ENCODE measurements at regions not wholly inside any gene's neighbourhood (a gene's known extent, or its start where the extent isn't known, plus 50 kb on each side); places are given as distances from the start of the nearest gene placed in this dataset.

DNA sequence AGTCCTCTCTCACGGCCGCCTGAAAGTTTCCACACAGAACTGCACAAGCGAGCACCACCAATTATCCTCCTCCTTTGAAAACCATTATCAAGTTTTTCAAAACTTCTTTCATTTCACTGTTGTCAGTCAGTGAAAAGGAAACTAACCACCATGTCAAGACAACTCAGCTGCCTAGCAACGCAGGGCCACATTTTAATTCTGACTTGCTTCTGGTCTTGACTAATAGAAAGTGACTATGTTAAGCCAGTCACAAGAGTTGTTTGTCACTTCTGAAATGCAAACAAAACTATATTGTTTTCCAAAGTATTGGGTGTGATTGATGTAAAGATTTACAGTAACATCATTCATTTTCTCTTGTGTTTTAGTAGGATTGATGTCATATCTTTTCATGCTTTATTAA, 612.8 kb upstream of the AGTR1 start:
- peak; percentile 98 for ATAC-seq
- Histone ChIP-seq H3K9me3 (replicated peaks; ENCODE audit: control insufficient read depth, insufficient read depth, low read length) (no peaks in the 10 kb centered on the region), H3K27ac (ENCODE audit: control insufficient read depth, insufficient read depth) (no peak overlapping the region), H3K4me1 (ENCODE audit: control insufficient read depth, insufficient read depth, low read length) (no peaks in the 10 kb centered on the region), H2AFZ (ENCODE audit: control insufficient read depth, low read depth, low read length) (peak overlapping the region; percentile 63), H3K36me3 (ENCODE audit: control insufficient read depth in 2 of 2, insufficient read depth in 2 of 2, low read length in 1 of 2) (no peaks in the 10 kb centered on the region), H3K79me2 (ENCODE audit: control insufficient read depth, insufficient read depth, low read length) (no peaks in the 10 kb centered on the region), H4K20me1 (ENCODE audit: control insufficient read depth, insufficient read depth) (no peaks in the 10 kb centered on the region), H3K9ac (ENCODE audit: control insufficient read depth, insufficient read depth, low read length) (no peak overlapping the region), H3K4me2 (ENCODE audit: control insufficient read depth, insufficient read depth) (no peak overlapping the region), H3K4me3 (no peak overlapping the region), H3K27me3 (replicated peaks in 1 of 2; ENCODE audit: control insufficient read depth in 2 of 2, insufficient read depth in 2 of 2, low read length in 1 of 2) (no peaks in the 10 kb centered on the region)
- in situ Hi-C loops (cut with MboI): no loop called here
- POLR2A ChIA-PET: interaction anchor here (0.5 kb wide), 1 partner anchor 19 kb away, joined by 3 read pairs; no protein-coding TSS in a partner anchor
- BruUV-seq (replicated peaks): no TSS peak
- intact Hi-C loops (cut with micrococcal nuclease; ENCODE audit: unreplicated experiment): loop anchor here (5.0 kb wide), 2 partner anchors 212 to 232 kb away; no protein-coding TSS in a partner anchor
- no peak for TF ChIP-seq CEBPB (IDR thresholded peaks at IDR 0.05; ENCODE audit: borderline replicate concordance in 1 of 2, low read depth in 2 of 2, low read length in 2 of 2)
- TF ChIP-seq, protein P1, sequence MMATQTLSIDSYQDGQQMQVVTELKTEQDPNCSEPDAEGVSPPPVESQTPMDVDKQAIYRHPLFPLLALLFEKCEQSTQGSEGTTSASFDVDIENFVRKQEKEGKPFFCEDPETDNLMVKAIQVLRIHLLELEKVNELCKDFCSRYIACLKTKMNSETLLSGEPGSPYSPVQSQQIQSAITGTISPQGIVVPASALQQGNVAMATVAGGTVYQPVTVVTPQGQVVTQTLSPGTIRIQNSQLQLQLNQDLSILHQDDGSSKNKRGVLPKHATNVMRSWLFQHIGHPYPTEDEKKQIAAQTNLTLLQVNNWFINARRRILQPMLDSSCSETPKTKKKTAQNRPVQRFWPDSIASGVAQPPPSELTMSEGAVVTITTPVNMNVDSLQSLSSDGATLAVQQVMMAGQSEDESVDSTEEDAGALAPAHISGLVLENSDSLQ (IDR thresholded peaks at IDR 0.05): peak; percentile 82
- peak; percentile 36; the same call in 1 of the 2 replicates for TF ChIP-seq MXI1 (IDR thresholded peaks at IDR 0.05; ENCODE audit: low read depth, low read length)
- no peak for TF ChIP-seq JUNB (IDR thresholded peaks at IDR 0.05)
- CTCF ChIA-PET: interaction anchor here (1.1 to 3.4 kb wide), 2 partner anchors 8 to 9 kb away, joined by 3 to 39 read pairs; no protein-coding TSS in a partner anchor
- FAIRE-seq: peak; percentile 95
- peak; percentile 45 for DNase-seq (ENCODE audit: low read depth, low spot score)
- RAD21 ChIA-PET (ENCODE audit: unreplicated experiment): interaction anchor here (1.0 to 1.6 kb wide), 4 partner anchors 8 to 372 kb away, joined by 3 to 5 read pairs (median 4); no protein-coding TSS in a partner anchor
- SMC1A ChIA-PET (ENCODE audit: uncharacterized antibody, unreplicated experiment): interaction anchor here (0.7 to 4.3 kb wide), 5 partner anchors 7 to 196 kb away, joined by 3 to 30 read pairs (median 8); no protein-coding TSS in a partner anchor
- WGBS (ENCODE audit: insufficient coverage, insufficient replicate concordance, low lambda C conversion rate, missing lambda C conversion rate): 54% methylated on average over 4 of the region's 4 CpGs
